Natural killer cell (primary cell): ENCODE measurements at regions not wholly inside any gene's neighbourhood (a gene's known extent, or its start where the extent isn't known, plus 50 kb on each side); places are given as distances from the start of the nearest gene placed in this dataset.

Source experiments
- ATAC-seq, 3 donors: fragments of 150-1000 bp in 2 of 3; fragments of 200-7000 bp in 1 of 3; cut with Tn5 transposase; 1 replicate in 1 of 3; 2 replicates in 2 of 3; pipeline ENCODE4 v1.10.0; 2021; ENCODE audit warnings: mild to moderate bottlenecking in 2 of 3, moderate library complexity in 2 of 3
- DNase-seq, 2 donors: peaks; one replicate each; pipeline versions ENCODE4 v3.0.0 to v3.0.0-alpha.2; 2013 to 2021; ENCODE audit warnings: mixed read lengths in 1 of 2
- H3K27ac ChIP-seq: one replicate; pipeline ENCODE4 v1.5.1; 2013; ENCODE audit warnings: mild to moderate bottlenecking, low read length
- H3K27me3 ChIP-seq: one replicate; pipeline ENCODE4 v1.6.1; 2013; ENCODE audit warnings: low read length; ENCODE audit not compliant: control insufficient read depth, insufficient read depth
- H3K36me3 ChIP-seq: one replicate; pipeline ENCODE4 v1.6.1; 2013; ENCODE audit warnings: low read length; ENCODE audit not compliant: control insufficient read depth, insufficient read depth
- H3K4me1 ChIP-seq: one replicate; pipeline ENCODE4 v1.6.1; 2013; ENCODE audit warnings: low read length; ENCODE audit not compliant: control insufficient read depth, insufficient read depth
- H3K4me3 ChIP-seq: one replicate; pipeline ENCODE4 v1.5.1; 2013; ENCODE audit warnings: low read length
- H3K9me3 ChIP-seq: one replicate; pipeline ENCODE4 v1.6.1; 2013; ENCODE audit warnings: low read length; ENCODE audit not compliant: control insufficient read depth, insufficient read depth
- H3K27ac Mint-ChIP-seq, 2 donors: one replicate each; pipeline ENCODE4 v1.8.0; 2022; ENCODE audit warnings: mild to moderate bottlenecking in 2 of 2, mixed read lengths in 2 of 2, moderate library complexity in 1 of 2
- H3K27me3 Mint-ChIP-seq, 2 donors: one replicate each; pipeline ENCODE4 v1.8.0; 2022; ENCODE audit warnings: low read depth in 2 of 2, mixed read lengths in 2 of 2
- H3K36me3 Mint-ChIP-seq: one replicate; pipeline ENCODE4 v1.8.0; 2022; ENCODE audit warnings: mixed read lengths
- H3K4me1 Mint-ChIP-seq, 2 donors: one replicate each; pipeline ENCODE4 v1.8.0; 2022; ENCODE audit warnings: mixed read lengths in 2 of 2
- H3K4me3 Mint-ChIP-seq: one replicate; pipeline ENCODE4 v1.8.0; 2022; ENCODE audit warnings: mild to moderate bottlenecking, moderate library complexity, mixed read lengths
- H3K9me3 Mint-ChIP-seq, 2 donors: one replicate each; pipeline ENCODE4 v1.8.0; 2022; ENCODE audit warnings: mixed read lengths in 2 of 2
- WGBS: methylation state at CpG from one replicate; pipeline ENCODE4 v1.1.7; 2013; ENCODE audit warnings: missing lambda C conversion rate; ENCODE audit not compliant: insufficient coverage; 5-methylcytosine and 5-hydroxymethylcytosine counted together
- intact Hi-C: fragments of 100-400 bp; cut with micrococcal nuclease; formaldehyde crosslinking; loops from one replicate; pipeline ENCODE4 v1.14.2; 2022
- TF ChIP-seq, protein P1 (sequence below): fragments of 200-600 bp; IDR thresholded peaks from one replicate; pipeline ENCODE4 v1.8.0; 2022; ENCODE audit warnings: antibody characterized with exemption

DNA sequence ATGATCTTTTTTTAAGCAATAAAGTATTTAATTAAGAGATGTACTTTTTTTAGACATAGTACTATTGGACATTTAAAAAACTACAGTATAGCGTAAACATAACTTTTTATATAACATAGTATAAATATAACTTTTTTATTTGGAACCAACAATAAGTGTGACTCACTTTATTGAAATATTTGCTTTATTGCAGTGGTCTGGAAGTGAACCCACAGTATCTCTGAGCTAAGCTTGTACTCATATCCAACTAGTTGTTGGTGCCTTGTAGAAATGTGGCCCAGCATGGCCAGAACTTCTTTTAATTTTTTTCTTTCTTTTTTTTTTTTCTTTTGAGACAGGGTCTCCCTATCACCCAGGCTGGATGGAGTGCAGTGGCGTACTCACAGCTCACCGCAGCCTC lies 61.5 kb upstream of the GALNT10 start:
- H3K9me3 Mint-ChIP-seq = peaks cover 2 to 4% of the 10 kb centered on the region in 2 donors
- no peak overlapping the region for H3K27ac ChIP-seq
- no peaks in the 10 kb centered on the region for H3K36me3 ChIP-seq
- ATAC-seq (no peak), DNase-seq (no peak)
- peaks cover 13% of the 10 kb centered on the region for H3K36me3 Mint-ChIP-seq
- intact Hi-C loops = no loop called here
- H3K4me1 ChIP-seq = no peaks in the 10 kb centered on the region
- no peak overlapping the region for H3K27ac Mint-ChIP-seq
- H3K4me1 Mint-ChIP-seq = no peaks in the 10 kb centered on the region
- H3K4me3 Mint-ChIP-seq = no peak overlapping the region
- no peak overlapping the region for H3K4me3 ChIP-seq
- H3K27me3 Mint-ChIP-seq = peaks cover 12 to 51% of the 10 kb centered on the region in 2 donors
- peaks cover 2% of the 10 kb centered on the region for H3K27me3 ChIP-seq
- 80% methylated on average over 1 of the region's 3 CpGs for WGBS
- no peaks in the 10 kb centered on the region for H3K9me3 ChIP-seq
- TF ChIP-seq, protein P1, sequence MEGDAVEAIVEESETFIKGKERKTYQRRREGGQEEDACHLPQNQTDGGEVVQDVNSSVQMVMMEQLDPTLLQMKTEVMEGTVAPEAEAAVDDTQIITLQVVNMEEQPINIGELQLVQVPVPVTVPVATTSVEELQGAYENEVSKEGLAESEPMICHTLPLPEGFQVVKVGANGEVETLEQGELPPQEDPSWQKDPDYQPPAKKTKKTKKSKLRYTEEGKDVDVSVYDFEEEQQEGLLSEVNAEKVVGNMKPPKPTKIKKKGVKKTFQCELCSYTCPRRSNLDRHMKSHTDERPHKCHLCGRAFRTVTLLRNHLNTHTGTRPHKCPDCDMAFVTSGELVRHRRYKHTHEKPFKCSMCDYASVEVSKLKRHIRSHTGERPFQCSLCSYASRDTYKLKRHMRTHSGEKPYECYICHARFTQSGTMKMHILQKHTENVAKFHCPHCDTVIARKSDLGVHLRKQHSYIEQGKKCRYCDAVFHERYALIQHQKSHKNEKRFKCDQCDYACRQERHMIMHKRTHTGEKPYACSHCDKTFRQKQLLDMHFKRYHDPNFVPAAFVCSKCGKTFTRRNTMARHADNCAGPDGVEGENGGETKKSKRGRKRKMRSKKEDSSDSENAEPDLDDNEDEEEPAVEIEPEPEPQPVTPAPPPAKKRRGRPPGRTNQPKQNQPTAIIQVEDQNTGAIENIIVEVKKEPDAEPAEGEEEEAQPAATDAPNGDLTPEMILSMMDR = no peak

GRCh38 chr5:154129921-154130320 lies 60.6 kb upstream of the GALNT10 start:
- Mint-ChIP-seq H3K36me3 (peaks cover 4% of the 10 kb centered on the region), H3K9me3 (peaks cover 2% of the 10 kb centered on the region in 2 donors), H3K27me3 (peaks cover 5 to 42% of the 10 kb centered on the region in 2 donors), H3K4me1 (no peaks in the 10 kb centered on the region), H3K4me3 (no peak overlapping the region), H3K27ac (no peak overlapping the region)
- intact Hi-C loops = no loop called here
- Histone ChIP-seq H3K4me3 (no peak overlapping the region), H3K27me3 (peaks cover 2% of the 10 kb centered on the region), H3K36me3 (no peaks in the 10 kb centered on the region), H3K27ac (no peak overlapping the region), H3K4me1 (no peaks in the 10 kb centered on the region), H3K9me3 (no peaks in the 10 kb centered on the region)
- no CpG with 5 or more reads among the region's 1 CpG for WGBS
- ATAC-seq (no peak), DNase-seq (no peak)
- TF ChIP-seq, protein P1 = no peak

GRCh38 chr5:154131817-154132216 lies 58.7 kb upstream of the GALNT10 start:
- WGBS = 83% methylated on average over 4 of the region's 5 CpGs
- Mint-ChIP-seq H3K27ac (no peak overlapping the region), H3K4me1 (no peaks in the 10 kb centered on the region), H3K4me3 (no peak overlapping the region), H3K9me3 (no peaks in the 10 kb centered on the region), H3K36me3 (no peaks in the 10 kb centered on the region), H3K27me3 (peaks cover 2 to 31% of the 10 kb centered on the region in 2 donors)
- intact Hi-C loops = no loop called here
- H3K4me3 ChIP-seq = no peak overlapping the region
- H3K9me3 ChIP-seq = no peaks in the 10 kb centered on the region
- H3K4me1 ChIP-seq = no peaks in the 10 kb centered on the region
- no peak for ATAC-seq
- no peak overlapping the region for H3K27ac ChIP-seq
- TF ChIP-seq, protein P1 = no peak
- no peak for DNase-seq
- H3K27me3 ChIP-seq = peaks cover 2% of the 10 kb centered on the region
- no peaks in the 10 kb centered on the region for H3K36me3 ChIP-seq

DNA sequence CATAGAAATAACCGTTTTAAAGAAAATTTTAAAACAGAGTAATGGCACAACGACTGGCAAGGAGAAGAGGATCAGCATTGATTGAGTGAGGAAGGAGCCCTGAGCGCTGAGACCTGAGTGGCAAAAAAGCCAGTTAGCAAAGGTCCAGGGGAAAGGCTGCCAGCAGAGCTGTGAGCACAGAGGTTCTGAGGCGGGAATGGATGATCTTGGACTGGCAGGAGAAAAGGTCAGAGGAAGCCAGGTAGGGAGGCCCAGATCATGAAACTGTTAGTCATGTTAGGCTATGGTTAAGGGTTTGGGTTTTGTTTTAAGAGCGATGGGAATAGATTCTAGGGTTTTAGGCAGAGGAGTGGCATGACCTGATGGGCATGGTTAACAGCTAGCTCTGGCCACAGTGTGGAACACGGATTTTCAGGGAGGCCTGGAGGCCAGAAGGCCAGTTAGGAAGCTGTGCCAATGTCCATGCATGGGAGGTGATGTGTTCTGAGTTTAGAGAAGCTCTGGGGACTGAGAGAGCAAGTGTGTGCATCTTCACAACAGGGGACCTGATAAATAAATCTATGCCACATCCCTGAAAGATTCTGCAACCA lies 57.7 kb upstream of the GALNT10 start:
- Histone ChIP-seq H3K4me3 (no peak overlapping the region), H3K4me1 (no peaks in the 10 kb centered on the region), H3K27ac (no peak overlapping the region), H3K36me3 (no peaks in the 10 kb centered on the region), H3K9me3 (no peaks in the 10 kb centered on the region), H3K27me3 (peaks cover 2% of the 10 kb centered on the region)
- no peaks in the 10 kb centered on the region for H3K9me3 Mint-ChIP-seq
- no peaks in the 10 kb centered on the region for H3K36me3 Mint-ChIP-seq
- H3K27ac Mint-ChIP-seq = no peak overlapping the region
- TF ChIP-seq, protein P1 = no peak
- H3K27me3 Mint-ChIP-seq = peaks cover 2 to 25% of the 10 kb centered on the region in 2 donors
- intact Hi-C loops = no loop called here
- no peak for ATAC-seq
- no peak overlapping the region for H3K4me3 Mint-ChIP-seq
- 73% methylated on average over 6 of the region's 6 CpGs for WGBS
- DNase-seq = no peak
- H3K4me1 Mint-ChIP-seq = no peaks in the 10 kb centered on the region
